ENCODE measurements at regions not wholly inside any gene's neighbourhood (a gene's known extent, or its start where the extent isn't known, plus 50 kb on each side); places are given as distances from the start of the nearest gene placed in this dataset.
"Not testable (repeated sequence)": the region's sequence is repeated elsewhere in the genome, so short reads cannot be mapped to it uniquely, and the experiment has no call there.

GRCh38 chr10:52581636-52582035 lies 190.9 kb downstream of the MBL2 start:
- DNase-seq; H3K9me2 ChIP-seq (replicated peaks; ENCODE audit: insufficient read depth, low read length); H3K4me2 ChIP-seq (ENCODE audit: low read depth, low read length, poor library complexity, severe bottlenecking); H3K4me1 ChIP-seq (ENCODE audit: low read length); H3K9ac ChIP-seq (ENCODE audit: low read length); H3K36me3 ChIP-seq (ENCODE audit: insufficient read depth, low read length); H3K4me3 ChIP-seq (ENCODE audit: low read length); H3K27ac ChIP-seq (ENCODE audit: low read length); H4K20me1 ChIP-seq (ENCODE audit: insufficient read depth, low read depth, low read length); H2AFZ ChIP-seq (ENCODE audit: low read length); H3K79me2 ChIP-seq (ENCODE audit: low read length); H3K27me3 ChIP-seq (ENCODE audit: low read length): not testable (repeated sequence)
- peaks cover 17% of the 10 kb centered on the region; the same call in 1 of the 2 replicates for H3K9me3 ChIP-seq (ENCODE audit: low read length)

- H3K27ac ChIP-seq (ENCODE audit: low read length), result no peak overlapping the region
- H3K9me3 ChIP-seq (ENCODE audit: low read length), result peaks cover 17% of the 10 kb centered on the region; the same call in 1 of the 2 replicates
- H3K36me3 ChIP-seq (ENCODE audit: insufficient read depth, low read length), result no peaks in the 10 kb centered on the region
- H3K27me3 ChIP-seq (ENCODE audit: low read length), result no peaks in the 10 kb centered on the region
- no peak for DNase-seq
- no peak overlapping the region for H3K9ac ChIP-seq (ENCODE audit: low read length)
- H3K79me2 ChIP-seq (ENCODE audit: low read length), result no peaks in the 10 kb centered on the region
- no peaks in the 10 kb centered on the region for H3K9me2 ChIP-seq (replicated peaks; ENCODE audit: insufficient read depth, low read length)
- no peak overlapping the region for H3K4me2 ChIP-seq (ENCODE audit: low read depth, low read length, poor library complexity, severe bottlenecking)
- H3K4me3 ChIP-seq (ENCODE audit: low read length), result no peak overlapping the region
- no peak overlapping the region for H2AFZ ChIP-seq (ENCODE audit: low read length)
- no peaks in the 10 kb centered on the region for H4K20me1 ChIP-seq (ENCODE audit: insufficient read depth, low read depth, low read length)
- no peaks in the 10 kb centered on the region for H3K4me1 ChIP-seq (ENCODE audit: low read length)
Measured at GRCh38 chr10:52583336-52583735, 189.2 kb downstream of the MBL2 start.

GRCh38 chr10:52586710-52587109 lies 185.9 kb downstream of the MBL2 start:
- Histone ChIP-seq H3K9me2 (replicated peaks; ENCODE audit: insufficient read depth, low read length) (no peaks in the 10 kb centered on the region), H3K9me3 (ENCODE audit: low read length) (peaks cover 29% of the 10 kb centered on the region), H3K79me2 (ENCODE audit: low read length) (no peaks in the 10 kb centered on the region), H3K36me3 (ENCODE audit: insufficient read depth, low read length) (no peaks in the 10 kb centered on the region), H3K4me3 (ENCODE audit: low read length) (no peak overlapping the region), H3K27me3 (ENCODE audit: low read length) (no peaks in the 10 kb centered on the region), H2AFZ (ENCODE audit: low read length) (no peak overlapping the region), H4K20me1 (ENCODE audit: insufficient read depth, low read depth, low read length) (no peaks in the 10 kb centered on the region), H3K9ac (ENCODE audit: low read length) (no peak overlapping the region), H3K4me1 (ENCODE audit: low read length) (no peaks in the 10 kb centered on the region), H3K4me2 (ENCODE audit: low read depth, low read length, poor library complexity, severe bottlenecking) (no peak overlapping the region), H3K27ac (ENCODE audit: low read length) (no peak overlapping the region)
- DNase-seq, result no peak

GRCh38 chr10:52597189-52597863 lies 175.3 kb downstream of the MBL2 start:
- Histone ChIP-seq H3K4me2 (ENCODE audit: low read depth, low read length, poor library complexity, severe bottlenecking) (no peak overlapping the region), H2AFZ (ENCODE audit: low read length) (no peak overlapping the region), H3K9ac (ENCODE audit: low read length) (no peak overlapping the region)

GRCh38 chr10:52598936-52599335 lies 173.6 kb downstream of the MBL2 start:
- Histone ChIP-seq H3K4me2 (ENCODE audit: low read depth, low read length, poor library complexity, severe bottlenecking) (no peak overlapping the region), H3K79me2 (ENCODE audit: low read length) (no peaks in the 10 kb centered on the region), H3K4me3 (ENCODE audit: low read length) (no peak overlapping the region), H4K20me1 (ENCODE audit: insufficient read depth, low read depth, low read length) (no peaks in the 10 kb centered on the region), H3K27me3 (ENCODE audit: low read length) (no peaks in the 10 kb centered on the region), H3K36me3 (ENCODE audit: insufficient read depth, low read length) (no peaks in the 10 kb centered on the region), H3K9ac (ENCODE audit: low read length) (no peak overlapping the region), H3K9me2 (replicated peaks; ENCODE audit: insufficient read depth, low read length) (no peaks in the 10 kb centered on the region), H3K9me3 (ENCODE audit: low read length) (peaks cover 14% of the 10 kb centered on the region), H3K4me1 (ENCODE audit: low read length) (no peaks in the 10 kb centered on the region), H3K27ac (ENCODE audit: low read length) (no peak overlapping the region), H2AFZ (ENCODE audit: low read length) (no peak overlapping the region)
- DNase-seq, result no peak

More at GRCh38 chr10:52597189-52597863, 175.3 kb downstream of the MBL2 start:
- Histone ChIP-seq H3K79me2 (ENCODE audit: low read length) (no peaks in the 10 kb centered on the region), H4K20me1 (ENCODE audit: insufficient read depth, low read depth, low read length) (no peaks in the 10 kb centered on the region), H3K27me3 (ENCODE audit: low read length) (no peaks in the 10 kb centered on the region), H3K9me2 (replicated peaks; ENCODE audit: insufficient read depth, low read length) (no peaks in the 10 kb centered on the region), H3K4me1 (ENCODE audit: low read length) (no peaks in the 10 kb centered on the region), H3K9me3 (ENCODE audit: low read length) (peaks cover 12% of the 10 kb centered on the region), H3K36me3 (ENCODE audit: insufficient read depth, low read length) (no peaks in the 10 kb centered on the region), H3K27ac (ENCODE audit: low read length) (no peak overlapping the region), H3K4me3 (ENCODE audit: low read length) (no peak overlapping the region)
- DNase-seq, result no peak

GRCh38 chr10:52599551-52600200 lies 172.9 kb downstream of the MBL2 start:
- no peaks in the 10 kb centered on the region for H4K20me1 ChIP-seq (ENCODE audit: insufficient read depth, low read depth, low read length)
- no peak overlapping the region for H3K27ac ChIP-seq (ENCODE audit: low read length)
- peaks cover 9% of the 10 kb centered on the region; the same call in 1 of the 2 replicates for H3K9me3 ChIP-seq (ENCODE audit: low read length)
- H3K9ac ChIP-seq (ENCODE audit: low read length), result no peak overlapping the region
- no peaks in the 10 kb centered on the region for H3K36me3 ChIP-seq (ENCODE audit: insufficient read depth, low read length)
- no peak for DNase-seq
- H3K9me2 ChIP-seq (replicated peaks; ENCODE audit: insufficient read depth, low read length), result no peaks in the 10 kb centered on the region
- no peaks in the 10 kb centered on the region for H3K4me1 ChIP-seq (ENCODE audit: low read length)
- H3K4me3 ChIP-seq (ENCODE audit: low read length), result no peak overlapping the region
- no peak overlapping the region for H2AFZ ChIP-seq (ENCODE audit: low read length)
- no peaks in the 10 kb centered on the region for H3K27me3 ChIP-seq (ENCODE audit: low read length)
- no peak overlapping the region for H3K4me2 ChIP-seq (ENCODE audit: low read depth, low read length, poor library complexity, severe bottlenecking)
- no peaks in the 10 kb centered on the region for H3K79me2 ChIP-seq (ENCODE audit: low read length)

GRCh38 chr10:52604131-52604530 lies 168.5 kb downstream of the MBL2 start:
- not testable (repeated sequence) for H3K27me3 ChIP-seq (ENCODE audit: low read length); H4K20me1 ChIP-seq (ENCODE audit: insufficient read depth, low read depth, low read length); H3K79me2 ChIP-seq (ENCODE audit: low read length); H3K4me2 ChIP-seq (ENCODE audit: low read depth, low read length, poor library complexity, severe bottlenecking); H3K27ac ChIP-seq (ENCODE audit: low read length); H3K4me1 ChIP-seq (ENCODE audit: low read length); H3K9me2 ChIP-seq (replicated peaks; ENCODE audit: insufficient read depth, low read length); H3K4me3 ChIP-seq (ENCODE audit: low read length); H3K9ac ChIP-seq (ENCODE audit: low read length); H2AFZ ChIP-seq (ENCODE audit: low read length); H3K36me3 ChIP-seq (ENCODE audit: insufficient read depth, low read length); DNase-seq
- H3K9me3 ChIP-seq (ENCODE audit: low read length), result peaks cover 15% of the 10 kb centered on the region

GRCh38 chr10:52609071-52609470 lies 163.5 kb downstream of the MBL2 start:
- no peak for DNase-seq
- no peak overlapping the region for H3K9ac ChIP-seq (ENCODE audit: low read length)
- no peaks in the 10 kb centered on the region for H3K79me2 ChIP-seq (ENCODE audit: low read length)
- H3K4me3 ChIP-seq (ENCODE audit: low read length), result no peak overlapping the region
- H4K20me1 ChIP-seq (ENCODE audit: insufficient read depth, low read depth, low read length), result no peaks in the 10 kb centered on the region
- H3K9me3 ChIP-seq (ENCODE audit: low read length), result peaks cover 8% of the 10 kb centered on the region; the same call in 1 of the 2 replicates
- no peak overlapping the region for H2AFZ ChIP-seq (ENCODE audit: low read length)
- H3K9me2 ChIP-seq (replicated peaks; ENCODE audit: insufficient read depth, low read length), result no peaks in the 10 kb centered on the region
- H3K4me2 ChIP-seq (ENCODE audit: low read depth, low read length, poor library complexity, severe bottlenecking), result no peak overlapping the region
- H3K4me1 ChIP-seq (ENCODE audit: low read length), result no peaks in the 10 kb centered on the region
- H3K27ac ChIP-seq (ENCODE audit: low read length), result no peak overlapping the region
- H3K36me3 ChIP-seq (ENCODE audit: insufficient read depth, low read length), result no peaks in the 10 kb centered on the region
- H3K27me3 ChIP-seq (ENCODE audit: low read length), result no peaks in the 10 kb centered on the region
